Gastrocnemius medialis (tissue), 4 donors: ENCODE measurements at regions not wholly inside any gene's neighbourhood (a gene's known extent, or its start where the extent isn't known, plus 50 kb on each side); places are given as distances from the start of the nearest gene placed in this dataset.

Source experiments
- POLR2A ChIP-seq, 2 donors: fragments of 450-650 bp; IDR thresholded peaks; one replicate each; pipeline ENCODE4 v1.6.1; 2017; ENCODE audit warnings: antibody characterized with exemption in 2 of 2, mild to moderate bottlenecking in 2 of 2, moderate library complexity in 2 of 2
- TF ChIP-seq, protein P1 (sequence below), 5 experiments: fragments of 450-650 bp in 3 of 5; fragments of 200-600 bp in 2 of 5; sonication (generic) in 2 of 5; IDR thresholded peaks in 4 of 5; conservative IDR thresholded peaks in 1 of 5; 1 replicate in 4 of 5; 2 replicates in 1 of 5; pipeline ENCODE4 v1.5.1; 2016 to 2019; ENCODE audit warnings: antibody characterized with exemption in 5 of 5, mild to moderate bottlenecking in 3 of 5, moderate library complexity in 3 of 5

DNA sequence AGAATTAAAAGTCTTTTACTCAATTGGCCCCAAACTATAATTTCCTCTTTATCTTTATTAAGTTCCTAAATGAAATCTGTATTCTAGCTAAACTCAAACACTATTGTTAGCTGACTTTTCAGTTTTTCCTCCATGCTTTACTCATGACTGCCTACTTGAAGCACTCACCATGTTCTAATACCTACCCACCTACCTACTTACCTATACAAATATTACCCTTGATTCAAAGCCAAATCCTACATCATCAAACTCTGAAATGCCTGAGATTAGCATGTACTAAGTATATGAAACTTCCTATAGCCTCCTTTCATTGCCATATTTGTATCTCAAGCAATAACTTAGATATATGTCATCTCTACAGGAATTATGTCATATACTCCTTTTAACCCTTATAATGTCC, 259.7 kb downstream of the HDGFL1 start:
- no peak for TF ChIP-seq POLR2A (IDR thresholded peaks at IDR 0.05)
- TF ChIP-seq, protein P1, sequence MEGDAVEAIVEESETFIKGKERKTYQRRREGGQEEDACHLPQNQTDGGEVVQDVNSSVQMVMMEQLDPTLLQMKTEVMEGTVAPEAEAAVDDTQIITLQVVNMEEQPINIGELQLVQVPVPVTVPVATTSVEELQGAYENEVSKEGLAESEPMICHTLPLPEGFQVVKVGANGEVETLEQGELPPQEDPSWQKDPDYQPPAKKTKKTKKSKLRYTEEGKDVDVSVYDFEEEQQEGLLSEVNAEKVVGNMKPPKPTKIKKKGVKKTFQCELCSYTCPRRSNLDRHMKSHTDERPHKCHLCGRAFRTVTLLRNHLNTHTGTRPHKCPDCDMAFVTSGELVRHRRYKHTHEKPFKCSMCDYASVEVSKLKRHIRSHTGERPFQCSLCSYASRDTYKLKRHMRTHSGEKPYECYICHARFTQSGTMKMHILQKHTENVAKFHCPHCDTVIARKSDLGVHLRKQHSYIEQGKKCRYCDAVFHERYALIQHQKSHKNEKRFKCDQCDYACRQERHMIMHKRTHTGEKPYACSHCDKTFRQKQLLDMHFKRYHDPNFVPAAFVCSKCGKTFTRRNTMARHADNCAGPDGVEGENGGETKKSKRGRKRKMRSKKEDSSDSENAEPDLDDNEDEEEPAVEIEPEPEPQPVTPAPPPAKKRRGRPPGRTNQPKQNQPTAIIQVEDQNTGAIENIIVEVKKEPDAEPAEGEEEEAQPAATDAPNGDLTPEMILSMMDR (IDR thresholded peaks at IDR 0.05 in 4 of 5, conservative IDR thresholded peaks at IDR 0.05 in 1 of 5), result no peak
